HFF-Myc (cell line): ENCODE measurements at regions not wholly inside any gene's neighbourhood (a gene's known extent, or its start where the extent isn't known, plus 50 kb on each side); places are given as distances from the start of the nearest gene placed in this dataset.

Experiments
- DNase-seq: peaks from one replicate; pipeline ENCODE4 v3.0.0-alpha.2; 2011; ENCODE audit warnings: low read depth; ENCODE audit errors: extremely low read depth
- H3K4me3 ChIP-seq: replicated peaks from 2 replicates; pipeline ENCODE4 v1.5.1; 2011; ENCODE audit warnings: low read depth, mild to moderate bottlenecking, control low read depth, low read length
- TF ChIP-seq, protein P1 (sequence below): IDR thresholded peaks from 2 replicates; pipeline ENCODE4 v1.5.1; 2012; ENCODE audit warnings: mild to moderate bottlenecking, low read depth, low read length, control low read depth; ENCODE audit errors: missing control alignments

DNA sequence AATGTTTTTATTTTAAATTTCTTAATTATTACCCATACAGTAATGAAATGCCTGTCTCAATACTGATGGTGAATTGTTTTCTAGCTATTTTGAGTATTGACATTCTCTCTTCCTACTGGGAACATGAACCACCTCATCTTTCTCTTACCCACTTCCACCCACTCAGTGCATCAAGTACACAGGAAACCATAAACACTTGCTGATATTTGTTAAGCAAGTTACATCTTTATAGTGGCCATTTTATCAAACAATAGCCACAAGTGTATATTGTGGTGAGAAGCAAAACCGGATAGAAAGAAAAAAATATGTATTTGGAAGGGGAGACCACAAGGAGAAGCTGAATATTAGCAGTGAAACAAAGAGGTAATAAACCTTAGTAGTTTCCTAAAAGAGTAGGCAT is 368.1 kb upstream of the HNRNPA3 start:
- H3K4me3 ChIP-seq, result no peak overlapping the region
- DNase-seq, result no peak
- TF ChIP-seq, protein P1, sequence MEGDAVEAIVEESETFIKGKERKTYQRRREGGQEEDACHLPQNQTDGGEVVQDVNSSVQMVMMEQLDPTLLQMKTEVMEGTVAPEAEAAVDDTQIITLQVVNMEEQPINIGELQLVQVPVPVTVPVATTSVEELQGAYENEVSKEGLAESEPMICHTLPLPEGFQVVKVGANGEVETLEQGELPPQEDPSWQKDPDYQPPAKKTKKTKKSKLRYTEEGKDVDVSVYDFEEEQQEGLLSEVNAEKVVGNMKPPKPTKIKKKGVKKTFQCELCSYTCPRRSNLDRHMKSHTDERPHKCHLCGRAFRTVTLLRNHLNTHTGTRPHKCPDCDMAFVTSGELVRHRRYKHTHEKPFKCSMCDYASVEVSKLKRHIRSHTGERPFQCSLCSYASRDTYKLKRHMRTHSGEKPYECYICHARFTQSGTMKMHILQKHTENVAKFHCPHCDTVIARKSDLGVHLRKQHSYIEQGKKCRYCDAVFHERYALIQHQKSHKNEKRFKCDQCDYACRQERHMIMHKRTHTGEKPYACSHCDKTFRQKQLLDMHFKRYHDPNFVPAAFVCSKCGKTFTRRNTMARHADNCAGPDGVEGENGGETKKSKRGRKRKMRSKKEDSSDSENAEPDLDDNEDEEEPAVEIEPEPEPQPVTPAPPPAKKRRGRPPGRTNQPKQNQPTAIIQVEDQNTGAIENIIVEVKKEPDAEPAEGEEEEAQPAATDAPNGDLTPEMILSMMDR, result no peak

DNA sequence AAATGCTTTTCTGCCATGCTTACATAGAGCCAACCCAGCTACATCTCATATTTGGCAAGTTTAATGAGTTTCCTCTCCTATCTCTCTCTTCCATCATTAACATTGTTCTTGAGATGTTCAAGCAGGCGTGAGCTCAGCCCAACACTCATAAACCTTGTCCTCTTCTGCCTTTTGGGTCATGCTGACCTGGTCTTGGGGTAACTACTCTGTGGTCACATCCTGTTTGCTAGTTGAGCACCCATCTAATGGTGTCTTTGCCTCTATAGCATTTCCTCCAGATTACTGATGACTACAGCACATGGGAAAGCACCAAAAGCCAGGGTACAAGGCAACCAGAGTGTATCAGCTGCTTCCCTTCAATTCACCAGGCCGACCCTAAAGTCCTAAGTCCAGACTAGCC is 366.9 kb upstream of the HNRNPA3 start:
- H3K4me3 ChIP-seq, result no peak overlapping the region
- TF ChIP-seq, protein P1, result no peak
- DNase-seq, result no peak

DNA sequence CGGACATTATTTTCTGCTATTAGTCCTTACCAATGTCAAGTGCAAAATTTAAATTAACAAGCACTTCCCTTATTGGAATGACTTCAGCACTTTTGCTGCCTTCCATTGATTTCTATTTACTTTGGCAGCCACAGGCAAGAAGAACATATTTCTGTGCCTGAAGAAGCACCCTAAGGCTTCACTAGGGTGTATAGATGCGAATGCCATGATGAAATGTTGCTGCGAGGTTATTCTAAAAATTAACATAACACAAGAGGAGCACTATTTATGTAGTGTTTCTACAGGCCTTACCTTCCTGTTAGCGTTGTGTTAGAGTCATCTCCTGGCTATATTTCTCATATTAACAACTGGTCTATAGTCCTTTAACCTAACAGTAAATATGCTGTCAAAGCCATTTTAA is 365.0 kb upstream of the HNRNPA3 start:
- TF ChIP-seq, protein P1, result no peak
- DNase-seq, result no peak
- no peak overlapping the region for H3K4me3 ChIP-seq

DNA sequence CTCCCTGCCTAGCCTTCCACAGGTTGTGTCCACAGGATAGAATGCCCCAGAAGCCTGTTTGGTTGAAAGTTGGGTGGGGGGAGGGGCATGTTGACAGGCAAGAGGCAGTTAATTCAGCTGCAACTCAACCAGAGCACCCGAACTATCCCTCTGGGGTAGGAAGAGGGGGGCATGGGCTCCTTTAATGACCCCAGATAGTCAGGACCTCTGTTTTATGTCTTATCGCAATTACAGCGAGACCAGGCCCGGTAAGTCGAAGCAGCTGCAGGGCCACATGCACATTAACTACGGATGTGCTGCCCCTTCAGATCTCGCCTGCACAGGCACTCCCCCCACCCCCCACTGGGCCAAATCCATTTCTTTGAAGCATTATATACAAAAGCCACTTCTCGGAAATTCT is 363.8 kb upstream of the HNRNPA3 start:
- TF ChIP-seq, protein P1, result no peak
- DNase-seq, result no peak
- H3K4me3 ChIP-seq, result no peak overlapping the region

DNA sequence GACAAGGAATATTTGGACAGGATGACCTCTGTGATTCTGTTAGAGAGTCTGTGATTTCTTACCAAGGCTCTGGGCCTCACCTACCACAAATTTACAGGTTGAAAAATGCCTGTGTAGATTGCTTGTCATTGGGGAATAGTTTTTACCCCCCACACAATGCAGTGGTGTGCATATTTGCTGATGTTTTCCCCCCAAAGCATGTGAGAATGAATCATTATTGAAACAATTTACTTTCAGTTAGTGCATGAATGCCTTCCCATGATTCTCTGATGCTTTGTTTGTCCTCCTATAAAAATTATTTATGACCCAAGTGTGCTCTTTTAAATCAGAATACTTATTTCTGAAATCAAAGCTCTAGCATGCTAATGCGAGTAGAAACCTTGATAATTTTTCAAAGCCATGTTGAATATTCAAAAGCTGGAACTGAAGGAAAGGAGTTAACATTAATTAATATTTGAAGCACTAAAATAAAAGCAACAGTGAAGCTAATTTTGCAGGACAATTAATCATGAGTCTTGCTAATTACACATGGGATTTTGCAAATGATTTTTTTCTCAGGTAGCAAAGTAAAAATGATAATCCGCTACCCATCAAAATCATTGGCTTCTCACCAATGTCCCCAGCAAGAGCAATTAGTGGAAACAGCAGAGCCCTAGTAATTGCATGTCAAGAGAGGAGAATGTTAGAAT is 361.2 kb upstream of the HNRNPA3 start:
- DNase-seq, result no peak
- TF ChIP-seq, protein P1, result no peak
- no peak overlapping the region for H3K4me3 ChIP-seq

DNA sequence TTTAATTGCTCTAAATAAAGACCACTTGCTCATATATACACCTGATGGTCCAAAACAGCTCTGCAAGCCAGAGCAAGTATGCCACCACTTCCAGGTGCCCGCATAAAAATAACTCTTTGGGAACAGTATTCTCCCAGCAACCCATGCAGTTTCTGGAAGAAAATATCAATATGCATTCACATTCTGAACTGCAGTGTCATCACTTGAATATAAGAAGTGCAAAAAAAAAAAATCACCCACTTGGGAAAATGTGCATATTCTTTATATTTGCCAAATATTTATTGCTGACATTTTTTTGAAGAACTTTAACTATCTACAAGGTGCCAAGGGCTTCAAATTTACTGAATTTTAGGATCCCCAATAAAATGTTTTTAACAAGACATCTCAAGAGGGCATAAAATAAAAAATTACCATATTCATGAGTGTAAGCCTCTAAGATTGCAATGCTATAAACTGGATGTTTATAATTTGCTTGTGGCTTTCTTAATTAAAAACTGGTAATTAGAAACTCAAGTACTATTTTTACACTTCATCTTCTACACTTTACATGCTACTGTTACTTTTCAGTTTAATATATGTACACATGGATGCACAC is 360.6 kb upstream of the HNRNPA3 start:
- H3K4me3 ChIP-seq, result no peak overlapping the region
- TF ChIP-seq, protein P1, result no peak
- no peak for DNase-seq

DNA sequence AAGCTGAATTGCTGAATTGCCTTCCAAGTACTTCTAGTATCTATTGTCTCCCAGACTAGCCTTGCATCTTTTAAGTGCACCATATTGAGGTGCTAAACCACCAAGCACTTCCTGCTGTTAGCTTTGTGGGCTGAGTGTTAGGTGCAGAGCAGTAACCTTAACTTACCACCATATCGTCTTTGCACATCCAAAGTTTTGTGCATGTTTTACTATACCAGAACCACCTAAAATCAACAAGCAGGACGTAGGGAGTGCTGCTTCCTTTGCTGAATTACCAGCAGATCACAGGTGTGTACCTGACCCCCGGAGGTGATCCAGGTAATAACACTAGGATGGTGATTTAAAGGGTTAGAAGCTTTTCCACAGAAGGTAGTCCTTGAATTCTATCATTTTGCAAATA is 359.9 kb upstream of the HNRNPA3 start:
- no peak overlapping the region for H3K4me3 ChIP-seq
- TF ChIP-seq, protein P1, result no peak
- DNase-seq, result no peak
